OCI-LY3 (cell line): ENCODE measurements at regions not wholly inside any gene's neighbourhood (a gene's known extent, or its start where the extent isn't known, plus 50 kb on each side); places are given as distances from the start of the nearest gene placed in this dataset.

Experiments
- H2AFZ ChIP-seq: fragments of 200-600, 300-600 bp; shearing (Covaris generic); 2 replicates; pipeline ENCODE4 v1.6.0; 2014; ENCODE audit warnings: antibody characterized with exemption, low read depth, low read length
- H3K27ac ChIP-seq: fragments of 200-600, 300-600 bp; sonication (generic); 2 replicates; pipeline ENCODE4 v1.5.1; 2014; ENCODE audit warnings: mild to moderate bottlenecking, low read length, moderate library complexity, mixed read lengths
- H3K27me3 ChIP-seq: fragments of 200-600, 300-600 bp; sonication (generic); 2 replicates; pipeline ENCODE4 v1.6.1; 2014; ENCODE audit warnings: low read depth, low read length, mixed read lengths
- H3K36me3 ChIP-seq: fragments of 200-600, 300-600 bp; sonication (generic); replicated peaks from 2 replicates; pipeline ENCODE3; 2014; ENCODE audit warnings: low read depth, low read length, mixed read lengths
- H3K4me1 ChIP-seq: fragments of 300-600, 200-600 bp; sonication (generic); 2 replicates; pipeline ENCODE4 v1.6.1; 2014; ENCODE audit warnings: low read length, mixed read lengths
- H3K4me2 ChIP-seq: fragments of 200-600, 300-600 bp; sonication (generic); 2 replicates; pipeline ENCODE4 v1.6.1; 2014; ENCODE audit warnings: low read length, mixed read lengths
- H3K4me3 ChIP-seq: fragments of 300-600, 200-600 bp; sonication (generic); 2 replicates; pipeline ENCODE4 v1.5.1; 2014; ENCODE audit warnings: antibody characterized with exemption, mild to moderate bottlenecking, low read length, moderate library complexity
- H3K79me2 ChIP-seq: fragments of 300-600, 200-600 bp; shearing (Covaris generic); 2 replicates; pipeline ENCODE4 v1.6.1; 2014; ENCODE audit warnings: mild to moderate bottlenecking, low read length, mixed read lengths
- H3K9ac ChIP-seq: fragments of 300-600, 200-600 bp; shearing (Covaris generic); 2 replicates; pipeline ENCODE4 v1.6.0; 2014; ENCODE audit warnings: mild to moderate bottlenecking, low read length, moderate library complexity
- H3K9me3 ChIP-seq: fragments of 200-600, 300-600 bp; shearing (Covaris generic); 2 replicates; pipeline ENCODE4 v1.6.1; 2014; ENCODE audit warnings: low read length, mixed read lengths; ENCODE audit not compliant: insufficient read depth
- H4K20me1 ChIP-seq: fragments of 200-600, 300-600 bp; sonication (generic); 2 replicates; pipeline ENCODE4 v1.6.1; 2016; ENCODE audit warnings: low read length, mixed read lengths; ENCODE audit not compliant: insufficient read depth
- CTCF ChIP-seq: fragments of 200-600, 300-600 bp; sonication (generic); IDR thresholded peaks from 2 replicates; pipeline ENCODE4 v1.5.1; 2014; ENCODE audit warnings: antibody characterized with exemption, low read length, low read depth
- EZH2phosphoT487 ChIP-seq: fragments of 200-600 bp; shearing (Covaris generic); IDR thresholded peaks from 2 replicates; pipeline ENCODE4 v1.6.1; 2018; ENCODE audit warnings: antibody characterized with exemption, mixed run types, low read depth

- no peaks in the 10 kb centered on the region for H3K36me3 ChIP-seq
- no peak overlapping the region for H3K4me2 ChIP-seq
- no peak overlapping the region for H2AFZ ChIP-seq
- H3K4me1 ChIP-seq = no peaks in the 10 kb centered on the region
- no peak overlapping the region for H3K27ac ChIP-seq
- no peak for TF ChIP-seq EZH2phosphoT487
- no peak overlapping the region for H3K4me3 ChIP-seq
- no peaks in the 10 kb centered on the region for H3K9me3 ChIP-seq
- H3K9ac ChIP-seq = no peak overlapping the region
- no peaks in the 10 kb centered on the region for H4K20me1 ChIP-seq
- H3K27me3 ChIP-seq = no peaks in the 10 kb centered on the region
- no peaks in the 10 kb centered on the region for H3K79me2 ChIP-seq
Observed at GRCh38 chr10:78905957-78906308, 162.8 kb upstream of the ZMIZ1 start.

GRCh38 chr10:78906734-78907390 is 161.9 kb upstream of the ZMIZ1 start:
- H3K36me3 ChIP-seq = no peaks in the 10 kb centered on the region
- H3K4me1 ChIP-seq = no peaks in the 10 kb centered on the region
- no peaks in the 10 kb centered on the region for H3K9me3 ChIP-seq
- no peak overlapping the region for H3K4me3 ChIP-seq
- H3K79me2 ChIP-seq = no peaks in the 10 kb centered on the region
- H4K20me1 ChIP-seq = no peaks in the 10 kb centered on the region
- H3K4me2 ChIP-seq = no peak overlapping the region
- no peak for TF ChIP-seq EZH2phosphoT487
- TF ChIP-seq CTCF = no peak
- H3K27ac ChIP-seq = no peak overlapping the region
- H3K9ac ChIP-seq = no peak overlapping the region
- no peaks in the 10 kb centered on the region for H3K27me3 ChIP-seq
- H2AFZ ChIP-seq = no peak overlapping the region

GRCh38 chr10:78907551-78908211 is 161.1 kb upstream of the ZMIZ1 start:
- Histone ChIP-seq H3K4me1 (peaks cover 6% of the 10 kb centered on the region), H3K36me3 (no peaks in the 10 kb centered on the region), H3K9me3 (no peaks in the 10 kb centered on the region), H3K27me3 (no peaks in the 10 kb centered on the region), H3K4me3 (no peak overlapping the region), H4K20me1 (no peaks in the 10 kb centered on the region), H3K79me2 (no peaks in the 10 kb centered on the region), H3K9ac (no peak overlapping the region), H2AFZ (no peak overlapping the region), H3K4me2 (no peak overlapping the region), H3K27ac (no peak overlapping the region)
- no peak for TF ChIP-seq EZH2phosphoT487
- no peak for TF ChIP-seq CTCF

GRCh38 chr10:78909221-78909620 is 159.5 kb upstream of the ZMIZ1 start:
- no peaks in the 10 kb centered on the region for H3K79me2 ChIP-seq
- H3K4me1 ChIP-seq = peaks cover 21% of the 10 kb centered on the region
- no peaks in the 10 kb centered on the region for H3K9me3 ChIP-seq
- no peaks in the 10 kb centered on the region for H3K36me3 ChIP-seq
- H3K4me2 ChIP-seq = no peak overlapping the region
- no peak overlapping the region for H2AFZ ChIP-seq
- no peak overlapping the region for H3K27ac ChIP-seq
- H3K9ac ChIP-seq = no peak overlapping the region
- no peaks in the 10 kb centered on the region for H3K27me3 ChIP-seq
- H4K20me1 ChIP-seq = peaks cover under 1% of the 10 kb centered on the region; the same call in 1 of the 2 replicates
- no peak for TF ChIP-seq CTCF
- no peak for TF ChIP-seq EZH2phosphoT487
- no peak overlapping the region for H3K4me3 ChIP-seq
